NOMO-1 treated with dmso at 0.1 percent for 144 hours (cell line): ENCODE measurements at regions not wholly inside any gene's neighbourhood (a gene's known extent, or its start where the extent isn't known, plus 50 kb on each side); places are given as distances from the start of the nearest gene placed in this dataset.
"Not testable (repeated sequence)": the region's sequence is repeated elsewhere in the genome, so short reads cannot be mapped to it uniquely, and the experiment has no call there.

Experiments used
- DNase-seq: peaks from one replicate; lab custom pipeline; 2025; ENCODE audit not compliant: unreplicated experiment; lab: John Stamatoyannopoulos, UW

- DNase-seq = no peak
Measured at GRCh38 chr7:142698429-142698828, 50.8 kb upstream of the PRSS1 start.

- DNase-seq = no peak
Measured at GRCh38 chr7:142697270-142697669, 52.0 kb upstream of the PRSS1 start.

- DNase-seq = no peak
Measured at GRCh38 chr7:142696456-142697179, 52.7 kb upstream of the PRSS1 start.

GRCh38 chr7:142693911-142694310 is 55.4 kb upstream of the PRSS1 start:
- DNase-seq = no peak

- no peak for DNase-seq
Measured at GRCh38 chr7:142690554-142691182, 58.6 kb upstream of the PRSS1 start.

- no peak for DNase-seq
Measured at GRCh38 chr7:142689439-142690120, 59.7 kb upstream of the PRSS1 start.

GRCh38 chr7:142685877-142686508 is 63.3 kb upstream of the PRSS1 start:
- DNase-seq = no peak

- no peak for DNase-seq
Measured at GRCh38 chr7:142681314-142682092, 67.8 kb upstream of the PRSS1 start.

- no peak for DNase-seq
Measured at GRCh38 chr7:142671506-142671905, 77.8 kb upstream of the PRSS1 start.

GRCh38 chr7:142670511-142670910 is 78.8 kb upstream of the PRSS1 start:
- DNase-seq = no peak

GRCh38 chr7:142669074-142669654 is 80.1 kb upstream of the PRSS1 start:
- no peak for DNase-seq

GRCh38 chr7:142668495-142668894 is 80.8 kb upstream of the PRSS1 start:
- no peak for DNase-seq

GRCh38 chr7:142657376-142657775 is 91.9 kb upstream of the PRSS1 start:
- DNase-seq = no peak

GRCh38 chr7:142654398-142654797 is 94.9 kb upstream of the PRSS1 start:
- DNase-seq = no peak

- no peak for DNase-seq
Measured at GRCh38 chr7:142647749-142648148, 101.5 kb upstream of the PRSS1 start.

GRCh38 chr7:142646386-142647140 is 102.7 kb upstream of the PRSS1 start:
- no peak for DNase-seq

GRCh38 chr7:142645777-142646176 is 103.5 kb upstream of the PRSS1 start:
- no peak for DNase-seq

GRCh38 chr7:142642316-142642715 is 107.0 kb upstream of the PRSS1 start:
- DNase-seq = no peak

- not testable (repeated sequence) for DNase-seq
Measured at GRCh38 chr7:142641252-142641651, 108.0 kb upstream of the PRSS1 start.

- no peak for DNase-seq
Measured at GRCh38 chr7:142638581-142638980, 110.7 kb upstream of the PRSS1 start.
